GM18858 (cell line): ENCODE measurements at regions not wholly inside any gene's neighbourhood (a gene's known extent, or its start where the extent isn't known, plus 50 kb on each side); places are given as distances from the start of the nearest gene placed in this dataset.

Experiments
- ATAC-seq: cut with Tn5 transposase; IDR thresholded peaks from one replicate; pipeline ENCODE4 v1.9.1; 2021; ENCODE audit not compliant: unreplicated experiment

GRCh38 chr9:16153741-16154140 is 600.9 kb downstream of the CCDC171 start:
- no peak for ATAC-seq

GRCh38 chr9:16154521-16155078 is 601.8 kb downstream of the CCDC171 start:
- ATAC-seq = peak; percentile 54

- no peak for ATAC-seq
These were observed 603.0 kb downstream of the CCDC171 start for GRCh38 chr9:16155878-16156277.

- ATAC-seq = no peak
These were observed 604.4 kb downstream of the CCDC171 start for GRCh38 chr9:16157216-16157615.

- no peak for ATAC-seq
These were observed 604.8 kb downstream of the CCDC171 start for GRCh38 chr9:16157651-16158050.

- no peak for ATAC-seq
These were observed 605.2 kb downstream of the CCDC171 start for GRCh38 chr9:16158093-16158492.

- no peak for ATAC-seq
These were observed 608.6 kb downstream of the CCDC171 start for GRCh38 chr9:16161483-16161882.

GRCh38 chr9:16170119-16170518 is 617.3 kb downstream of the CCDC171 start:
- no peak for ATAC-seq

GRCh38 chr9:16171911-16172310 is 619.1 kb downstream of the CCDC171 start:
- no peak for ATAC-seq

GRCh38 chr9:16172796-16173195 is 620.0 kb downstream of the CCDC171 start:
- ATAC-seq = no peak

GRCh38 chr9:16174915-16175314 is 622.1 kb downstream of the CCDC171 start:
- ATAC-seq = no peak

- ATAC-seq = no peak
These were observed 622.6 kb downstream of the CCDC171 start for GRCh38 chr9:16175461-16175860.

GRCh38 chr9:16178294-16178693 is 625.5 kb downstream of the CCDC171 start:
- no peak for ATAC-seq

- ATAC-seq = no peak
These were observed 626.7 kb downstream of the CCDC171 start for GRCh38 chr9:16179566-16179965.

GRCh38 chr9:16180091-16180490 is 627.2 kb downstream of the CCDC171 start:
- ATAC-seq = no peak

- ATAC-seq = no peak
These were observed 627.7 kb downstream of the CCDC171 start for GRCh38 chr9:16180546-16180945.

GRCh38 chr9:16181539-16181938 is 628.7 kb downstream of the CCDC171 start:
- no peak for ATAC-seq

- ATAC-seq = no peak
These were observed 629.9 kb downstream of the CCDC171 start for GRCh38 chr9:16182784-16183183.

GRCh38 chr9:16184964-16185646 is 632.3 kb downstream of the CCDC171 start:
- no peak for ATAC-seq

- no peak for ATAC-seq
These were observed 638.3 kb downstream of the CCDC171 start for GRCh38 chr9:16191191-16191590.

- peak; percentile 68 for ATAC-seq
These were observed 639.0 kb downstream of the CCDC171 start for GRCh38 chr9:16191691-16192402.

GRCh38 chr9:16192403-16193017 is 639.7 kb downstream of the CCDC171 start:
- no peak for ATAC-seq
